D721Med (cell line): ENCODE measurements at regions not wholly inside any gene's neighbourhood (a gene's known extent, or its start where the extent isn't known, plus 50 kb on each side); places are given as distances from the start of the nearest gene placed in this dataset.

Experiments used
- DNase-seq: peaks from one replicate; pipeline ENCODE4 v3.0.0; 2011; ENCODE audit warnings: low spot score; ENCODE audit not compliant: insufficient read length
- FAIRE-seq: peaks from 2 replicates; lab custom pipeline; 2011; peaks lifted over from hg19 to GRCh38; lab: Jason Lieb, UNC
- CTCF ChIP-seq: IDR thresholded peaks from 2 replicates; pipeline ENCODE4 v1.5.1; 2012; ENCODE audit warnings: mild to moderate bottlenecking, control low read depth; ENCODE audit not compliant: insufficient read depth; ENCODE audit errors: missing control alignments

- DNase-seq = no peak
- no peak for TF ChIP-seq CTCF
- FAIRE-seq = no peak
Measured at GRCh38 chr9:14487547-14488185, 173.7 kb upstream of the NFIB start.

- FAIRE-seq (no peak), DNase-seq (no peak)
- TF ChIP-seq CTCF = no peak
Measured at GRCh38 chr9:14485366-14485765, 171.4 kb upstream of the NFIB start.

GRCh38 chr9:14482856-14483255 lies 168.9 kb upstream of the NFIB start:
- FAIRE-seq (no peak), DNase-seq (no peak)
- TF ChIP-seq CTCF = no peak

- no peak for TF ChIP-seq CTCF
- FAIRE-seq (no peak), DNase-seq (no peak)
Measured at GRCh38 chr9:14480526-14480925, 166.6 kb upstream of the NFIB start.

- no peak for TF ChIP-seq CTCF
- no peak for DNase-seq
- no peak for FAIRE-seq
Measured at GRCh38 chr9:14479163-14479560, 165.2 kb upstream of the NFIB start.

- FAIRE-seq (no peak), DNase-seq (no peak)
- TF ChIP-seq CTCF = no peak
Measured at GRCh38 chr9:14478175-14479162, 164.5 kb upstream of the NFIB start.
